ENCODE measurements at regions not wholly inside any gene's neighbourhood (a gene's known extent, or its start where the extent isn't known, plus 50 kb on each side); places are given as distances from the start of the nearest gene placed in this dataset.

DNA sequence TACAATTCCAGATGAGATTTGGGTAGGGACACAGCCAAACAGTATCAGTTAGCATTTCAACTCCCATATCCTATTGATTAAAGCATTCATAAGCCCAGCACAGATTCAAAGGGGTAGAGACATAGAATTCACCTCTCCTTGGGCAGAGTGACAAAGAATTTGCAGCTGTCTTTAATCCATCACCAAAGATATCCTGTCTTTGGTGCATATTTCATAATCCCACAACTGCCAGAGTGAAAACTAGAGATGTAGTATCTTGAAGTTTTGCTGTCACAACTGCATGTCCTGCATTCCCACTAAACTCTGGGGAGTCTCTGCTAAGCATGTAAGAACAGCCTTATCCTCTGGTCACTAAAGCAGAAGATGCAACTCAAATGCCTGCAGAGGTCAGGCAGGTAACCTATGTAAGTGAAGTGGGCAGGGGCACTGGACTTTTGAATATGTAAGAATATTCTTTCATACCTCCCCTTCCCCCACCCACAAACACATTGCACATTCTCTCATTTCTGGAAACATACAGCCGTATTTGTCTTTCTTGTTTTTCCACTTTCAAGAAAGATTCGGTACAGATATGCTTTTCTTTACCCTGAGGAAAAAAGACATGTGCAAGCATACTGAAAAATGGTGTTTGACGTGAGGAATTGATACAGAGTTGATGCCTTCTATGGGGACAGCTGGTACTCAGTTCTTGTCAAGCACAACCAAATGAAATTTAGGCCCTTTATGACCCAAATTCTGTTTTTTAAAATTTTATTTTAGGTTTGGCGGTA is 283.1 kb downstream of the SP3 start:
- no peak overlapping the region for H3K4me3 ChIP-seq (ENCODE audit: low read length)
- DNase-seq (ENCODE audit: low read depth) = no peak
- TF ChIP-seq, protein P1, sequence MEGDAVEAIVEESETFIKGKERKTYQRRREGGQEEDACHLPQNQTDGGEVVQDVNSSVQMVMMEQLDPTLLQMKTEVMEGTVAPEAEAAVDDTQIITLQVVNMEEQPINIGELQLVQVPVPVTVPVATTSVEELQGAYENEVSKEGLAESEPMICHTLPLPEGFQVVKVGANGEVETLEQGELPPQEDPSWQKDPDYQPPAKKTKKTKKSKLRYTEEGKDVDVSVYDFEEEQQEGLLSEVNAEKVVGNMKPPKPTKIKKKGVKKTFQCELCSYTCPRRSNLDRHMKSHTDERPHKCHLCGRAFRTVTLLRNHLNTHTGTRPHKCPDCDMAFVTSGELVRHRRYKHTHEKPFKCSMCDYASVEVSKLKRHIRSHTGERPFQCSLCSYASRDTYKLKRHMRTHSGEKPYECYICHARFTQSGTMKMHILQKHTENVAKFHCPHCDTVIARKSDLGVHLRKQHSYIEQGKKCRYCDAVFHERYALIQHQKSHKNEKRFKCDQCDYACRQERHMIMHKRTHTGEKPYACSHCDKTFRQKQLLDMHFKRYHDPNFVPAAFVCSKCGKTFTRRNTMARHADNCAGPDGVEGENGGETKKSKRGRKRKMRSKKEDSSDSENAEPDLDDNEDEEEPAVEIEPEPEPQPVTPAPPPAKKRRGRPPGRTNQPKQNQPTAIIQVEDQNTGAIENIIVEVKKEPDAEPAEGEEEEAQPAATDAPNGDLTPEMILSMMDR (conservative IDR thresholded peaks at IDR 0.05; ENCODE audit: low read depth, low read length) = no peak

DNA sequence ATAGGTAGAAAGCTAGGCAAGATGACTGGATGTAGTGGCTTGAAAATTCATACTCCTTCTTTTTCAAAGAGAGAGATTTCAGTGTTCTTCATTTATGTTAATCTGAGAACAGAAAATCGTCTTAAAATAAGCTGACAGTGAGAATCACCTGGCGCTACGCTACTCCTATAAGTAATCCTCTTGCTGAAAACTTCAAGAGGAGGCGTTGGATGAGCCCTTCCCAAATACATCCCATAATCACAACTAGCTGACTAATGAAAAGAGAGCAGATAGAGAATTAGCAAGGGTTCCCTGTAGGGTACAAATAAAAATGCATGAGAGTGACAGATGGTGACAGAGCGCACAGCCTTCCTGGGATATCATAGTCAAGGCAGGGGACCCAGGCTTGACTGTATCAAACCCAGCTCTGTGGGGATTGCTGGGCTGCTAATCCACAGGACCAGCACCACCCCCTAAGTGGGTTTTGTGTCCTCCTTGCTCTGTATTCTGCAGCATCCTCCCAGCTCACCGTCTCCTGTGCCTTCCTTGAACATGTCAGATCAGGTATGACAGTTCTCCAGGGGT is 280.2 kb downstream of the SP3 start:
- no peak for DNase-seq (ENCODE audit: low read depth)
- TF ChIP-seq, protein P1 (conservative IDR thresholded peaks at IDR 0.05; ENCODE audit: low read depth, low read length) = no peak
- H3K4me3 ChIP-seq (ENCODE audit: low read length) = no peak overlapping the region

DNA sequence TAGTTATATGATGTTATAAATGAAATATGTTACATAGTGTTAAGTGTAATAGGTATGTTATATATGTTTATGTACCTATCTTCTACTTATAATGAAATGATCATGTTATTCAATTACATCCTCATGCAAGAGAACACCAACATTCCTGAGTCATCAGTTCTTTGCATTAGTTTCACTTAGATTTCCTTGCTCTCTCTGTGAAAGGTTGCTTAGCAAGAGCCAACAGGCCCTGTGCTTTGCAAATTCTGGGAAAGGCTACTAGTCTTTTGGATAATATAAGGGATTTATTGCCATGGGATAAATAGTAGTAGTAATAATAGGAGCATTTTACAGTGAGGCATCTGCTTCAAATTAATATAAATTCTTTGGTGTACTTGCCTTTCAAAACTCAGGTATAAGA is 274.8 kb downstream of the SP3 start:
- TF ChIP-seq, protein P1 (conservative IDR thresholded peaks at IDR 0.05; ENCODE audit: low read depth, low read length) = no peak
- no peak for DNase-seq (ENCODE audit: low read depth)
- H3K4me3 ChIP-seq (ENCODE audit: low read length) = no peak overlapping the region

DNA sequence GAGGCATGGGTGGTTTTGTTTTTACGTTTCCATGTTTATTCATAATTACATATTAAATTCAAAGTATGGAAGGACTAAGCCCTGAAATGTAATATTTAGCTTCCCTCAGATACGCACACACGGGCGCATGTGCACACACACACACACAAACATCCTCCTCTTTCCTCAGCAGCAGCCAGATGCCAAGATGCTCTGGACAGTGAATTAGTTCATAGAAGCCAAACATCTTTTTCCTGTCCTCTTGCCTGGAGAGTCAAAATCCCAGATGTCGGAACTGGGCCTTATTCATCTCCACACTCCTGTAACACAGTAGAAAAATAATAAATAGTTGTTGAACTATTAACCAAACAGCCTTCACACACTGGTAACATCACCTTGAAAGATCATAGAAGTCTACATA is 273.1 kb downstream of the SP3 start:
- no peak overlapping the region for H3K4me3 ChIP-seq (ENCODE audit: low read length)
- TF ChIP-seq, protein P1 (conservative IDR thresholded peaks at IDR 0.05; ENCODE audit: low read depth, low read length) = no peak
- no peak for DNase-seq (ENCODE audit: low read depth)

DNA sequence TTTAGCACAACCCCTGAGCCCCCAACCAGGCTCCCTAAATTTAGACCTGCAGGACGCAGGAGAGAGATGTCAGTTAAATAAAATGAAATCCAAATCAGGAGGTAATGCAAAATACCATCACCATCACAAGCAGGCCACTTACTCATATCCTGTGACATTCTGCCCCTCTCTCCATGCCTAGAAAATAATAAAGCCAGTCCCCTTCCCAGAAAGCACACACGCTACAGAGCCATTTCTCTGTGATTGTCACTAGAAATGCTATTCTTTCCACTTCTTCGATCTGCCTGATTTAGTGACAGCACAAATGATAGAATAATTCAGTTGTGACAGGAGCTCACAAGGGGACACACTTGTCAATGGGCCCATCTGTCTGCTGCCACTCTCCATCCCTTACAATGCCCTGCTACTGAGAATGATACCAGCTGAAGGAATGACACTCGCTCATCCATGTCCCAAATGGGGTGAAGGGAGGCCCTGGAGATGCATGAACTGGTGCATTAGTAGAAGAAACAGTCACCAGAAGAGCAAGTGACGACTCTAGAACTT is 272.1 kb downstream of the SP3 start:
- TF ChIP-seq, protein P1 (conservative IDR thresholded peaks at IDR 0.05; ENCODE audit: low read depth, low read length) = no peak
- no peak for DNase-seq (ENCODE audit: low read depth)
- H3K4me3 ChIP-seq (ENCODE audit: low read length) = no peak overlapping the region

DNA sequence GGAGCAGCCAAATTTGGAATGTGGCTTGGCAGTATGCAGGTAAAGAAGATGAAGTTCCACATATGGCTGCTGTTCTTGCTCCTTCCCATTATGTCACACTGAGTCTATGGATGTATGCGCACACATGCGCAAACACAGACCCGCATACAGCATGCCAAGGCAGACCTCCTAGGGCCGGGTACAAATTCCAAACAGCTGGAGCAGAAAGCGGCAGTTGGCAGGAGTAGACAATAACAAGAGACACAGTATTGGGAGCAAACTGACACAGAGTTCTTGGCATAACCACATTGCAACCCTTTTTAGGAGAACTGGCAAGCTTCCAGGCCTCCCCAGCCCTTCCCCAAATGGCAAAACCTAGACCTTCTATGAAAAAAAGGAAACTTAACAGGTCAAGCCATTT is 268.9 kb downstream of the SP3 start:
- TF ChIP-seq, protein P1 (conservative IDR thresholded peaks at IDR 0.05; ENCODE audit: low read depth, low read length) = no peak
- no peak overlapping the region for H3K4me3 ChIP-seq (ENCODE audit: low read length)
- DNase-seq (ENCODE audit: low read depth) = no peak

DNA sequence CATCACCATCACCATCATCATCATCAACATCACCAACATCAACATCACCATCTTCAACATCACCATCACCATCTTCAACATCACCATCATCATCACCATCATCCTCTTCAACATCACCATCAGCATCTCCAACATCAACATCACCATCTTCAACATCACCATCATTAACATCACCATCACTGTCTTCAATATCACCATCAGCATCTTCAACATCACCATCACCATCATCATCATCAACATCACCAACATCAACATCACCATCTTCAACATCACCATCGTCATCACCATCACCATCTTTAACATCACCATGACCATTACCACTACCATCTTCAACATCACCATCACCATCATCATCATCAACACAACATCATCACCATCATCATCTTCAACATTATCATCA is 267.2 kb downstream of the SP3 start:
- DNase-seq (ENCODE audit: low read depth) = no peak
- TF ChIP-seq, protein P1 (conservative IDR thresholded peaks at IDR 0.05; ENCODE audit: low read depth, low read length) = no peak
- no peak overlapping the region for H3K4me3 ChIP-seq (ENCODE audit: low read length)
